Activated CD4-positive, alpha-beta memory T cell treated with anti-CD3 and anti-CD28 coated beads for 36 hours (primary cell): ENCODE measurements at regions not wholly inside any gene's neighbourhood (a gene's known extent, or its start where the extent isn't known, plus 50 kb on each side); places are given as distances from the start of the nearest gene placed in this dataset.
"Not testable (repeated sequence)": the region's sequence is repeated elsewhere in the genome, so short reads cannot be mapped to it uniquely, and the experiment has no call there.

Experiments
- CTCF ChIA-PET: fragments of 350-600 bp; sonication (Branson Sonifier 250); formaldehyde crosslinking; loops from one replicate; lab custom pipeline; 2021; ENCODE audit warnings: antibody characterized with exemption, inconsistent platforms; lab: Charles Lee
- POLR2A ChIA-PET: fragments of 350-600 bp; sonication (Branson Sonifier 250); formaldehyde crosslinking; loops from one replicate; lab custom pipeline; 2021; ENCODE audit warnings: antibody characterized with exemption; lab: Charles Lee
- DNase-seq: peaks from one replicate; pipeline ENCODE4 v3.0.0-alpha.2; 2020
- H3K27ac Mint-ChIP-seq: one replicate; pipeline ENCODE4 v1.8.0; 2021; ENCODE audit warnings: mixed read lengths
- H3K27me3 Mint-ChIP-seq: one replicate; pipeline ENCODE4 v1.8.0; 2021; ENCODE audit warnings: mixed read lengths
- H3K36me3 Mint-ChIP-seq: one replicate; pipeline ENCODE4 v1.8.0; 2021; ENCODE audit warnings: mixed read lengths
- H3K4me1 Mint-ChIP-seq: one replicate; pipeline ENCODE4 v1.8.0; 2021; ENCODE audit warnings: low read depth, mixed read lengths
- H3K4me3 Mint-ChIP-seq: one replicate; pipeline ENCODE4 v1.8.0; 2021; ENCODE audit warnings: mild to moderate bottlenecking, mixed read lengths
- H3K9me3 Mint-ChIP-seq: one replicate; pipeline ENCODE4 v1.8.0; 2021; ENCODE audit warnings: mixed read lengths
- intact Hi-C: fragments of 100-400 bp; cut with micrococcal nuclease; formaldehyde crosslinking; loops from one replicate; pipeline ENCODE4 v1.15.1; 2023

DNA sequence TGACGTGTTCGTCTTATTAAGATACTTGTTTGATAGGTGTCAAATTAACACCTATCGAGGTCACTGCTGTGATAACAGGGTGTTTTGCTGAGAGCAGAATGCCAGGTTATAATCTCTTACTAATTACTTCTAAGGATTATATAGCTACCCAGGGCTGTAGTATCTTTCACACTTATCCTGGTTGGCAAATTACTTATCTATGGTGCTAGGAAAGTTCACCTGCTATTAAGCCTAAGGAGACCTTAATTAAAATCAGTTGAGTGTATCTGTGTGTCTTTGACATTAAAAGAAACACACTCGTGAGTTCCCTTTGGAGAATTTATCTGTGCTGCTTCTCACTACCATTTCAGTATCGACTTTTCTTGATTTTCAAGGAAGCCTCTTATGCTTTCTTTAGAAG lies 301.6 kb upstream of the SLC16A7 start:
- ChIA-PET POLR2A (no interaction called here), CTCF (interaction anchor here (0.7 kb wide), 1 partner anchor 228 kb away, joined by 3 read pairs; no protein-coding TSS in a partner anchor)
- H3K4me3 Mint-ChIP-seq, result no peak overlapping the region
- H3K9me3 Mint-ChIP-seq, result no peaks in the 10 kb centered on the region
- intact Hi-C loops, result no loop called here
- no peaks in the 10 kb centered on the region for H3K36me3 Mint-ChIP-seq
- no peaks in the 10 kb centered on the region for H3K4me1 Mint-ChIP-seq
- DNase-seq, result no peak
- H3K27me3 Mint-ChIP-seq, result no peaks in the 10 kb centered on the region
- H3K27ac Mint-ChIP-seq, result no peak overlapping the region

DNA sequence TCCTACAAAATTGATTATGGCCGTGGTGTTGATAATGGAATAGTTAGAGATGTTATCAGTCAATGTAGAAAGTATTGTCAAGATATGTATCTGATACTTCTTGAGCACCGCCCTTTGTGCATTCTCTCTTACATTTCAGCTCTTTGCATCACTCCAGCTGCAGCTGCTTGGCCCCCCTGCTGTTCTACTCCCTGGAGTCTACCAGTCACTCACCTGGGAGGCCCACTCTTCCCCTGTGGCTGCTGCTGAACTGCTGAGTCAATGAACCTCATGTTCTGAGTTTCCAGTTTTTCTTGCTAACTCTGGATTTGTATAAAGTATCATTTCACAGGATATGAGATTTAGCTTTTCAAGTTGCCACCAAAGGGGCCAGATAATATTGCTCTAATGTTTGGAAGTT lies 312.8 kb upstream of the SLC16A7 start:
- intact Hi-C loops, result no loop called here
- POLR2A ChIA-PET, result no interaction called here

DNA sequence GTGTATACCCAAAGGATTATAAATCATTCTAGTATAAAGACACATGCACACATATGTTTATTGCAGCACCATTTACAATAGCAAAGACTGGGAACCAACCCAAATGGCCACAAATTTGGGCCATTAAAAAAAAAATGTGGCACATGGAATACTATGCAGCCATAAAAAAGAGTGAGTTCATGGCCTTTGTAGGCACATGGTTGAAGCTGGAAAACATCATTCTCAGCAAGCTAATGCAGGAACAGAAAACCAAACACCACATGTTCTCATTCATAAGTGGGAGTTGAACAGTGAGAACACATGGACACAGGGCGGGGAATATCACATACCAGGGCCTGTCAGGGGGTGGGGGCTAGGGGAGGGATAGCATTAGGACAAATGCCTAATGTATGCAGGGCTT lies 322.3 kb upstream of the SLC16A7 start:
- H3K9me3 Mint-ChIP-seq, result peaks cover 25% of the 10 kb centered on the region
- intact Hi-C loops, CTCF ChIA-PET, H3K27ac Mint-ChIP-seq, H3K36me3 Mint-ChIP-seq, H3K4me3 Mint-ChIP-seq, DNase-seq, POLR2A ChIA-PET, H3K27me3 Mint-ChIP-seq, H3K4me1 Mint-ChIP-seq: not testable (repeated sequence)

More for the DNA sequence above, 312.8 kb upstream of the SLC16A7 start:
- H3K9me3 Mint-ChIP-seq, result no peaks in the 10 kb centered on the region
- no peak for DNase-seq
- no peak overlapping the region for H3K4me3 Mint-ChIP-seq
- no peaks in the 10 kb centered on the region for H3K36me3 Mint-ChIP-seq
- H3K27ac Mint-ChIP-seq, result no peak overlapping the region
- CTCF ChIA-PET, result no interaction called here
- H3K4me1 Mint-ChIP-seq, result no peaks in the 10 kb centered on the region
- H3K27me3 Mint-ChIP-seq, result no peaks in the 10 kb centered on the region

DNA sequence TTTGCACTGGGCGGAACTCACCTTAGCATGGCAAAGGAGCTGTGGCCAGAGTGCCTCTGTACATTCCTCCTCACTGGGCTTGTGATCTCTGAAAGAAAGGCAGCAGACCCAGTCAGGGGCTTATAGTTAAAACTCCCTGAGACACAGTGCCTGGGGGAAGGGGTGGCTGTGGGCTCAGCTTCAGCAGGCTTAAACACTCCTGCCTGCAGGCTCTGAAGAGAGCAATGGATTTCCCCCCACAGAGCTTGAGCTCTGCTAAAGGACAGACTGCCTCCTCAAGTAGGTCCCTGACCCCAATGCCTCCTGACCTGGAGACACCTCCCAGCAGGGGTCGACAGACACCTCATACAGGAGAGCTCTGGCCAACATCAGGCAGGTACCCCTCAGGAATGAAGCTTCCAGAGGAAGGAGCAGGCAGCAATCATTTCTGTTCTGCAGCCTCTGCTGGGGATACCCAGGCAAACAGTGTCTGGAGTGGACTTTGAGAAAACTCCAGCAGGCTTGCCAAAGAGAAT lies 327.5 kb upstream of the SLC16A7 start:
- Mint-ChIP-seq H3K4me3 (no peak overlapping the region), H3K27me3 (no peaks in the 10 kb centered on the region), H3K9me3 (peaks cover 22% of the 10 kb centered on the region), H3K36me3 (no peaks in the 10 kb centered on the region), H3K4me1 (no peaks in the 10 kb centered on the region), H3K27ac (no peak overlapping the region)
- DNase-seq, result no peak
- ChIA-PET POLR2A (no interaction called here), CTCF (no interaction called here)
- intact Hi-C loops, result no loop called here

DNA sequence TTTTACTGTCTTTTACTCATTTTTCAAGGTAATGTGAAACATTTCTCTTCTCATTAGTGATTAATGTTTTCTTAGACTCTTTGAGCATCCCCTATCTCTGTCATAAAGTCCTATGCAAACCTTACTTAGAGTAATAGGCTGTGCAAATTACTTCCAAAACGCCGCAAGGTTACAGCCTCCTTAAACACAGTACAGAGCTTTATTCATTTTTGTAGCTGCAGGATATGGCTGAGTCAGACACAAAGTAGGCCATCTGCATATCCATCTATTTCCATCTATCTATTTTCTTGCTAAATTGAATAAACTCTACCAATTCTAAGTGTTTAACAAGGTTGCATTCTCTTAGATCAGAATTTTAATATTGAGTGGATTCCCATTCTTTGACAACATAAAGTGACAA lies 335.6 kb upstream of the SLC16A7 start:
- no peak overlapping the region for H3K27ac Mint-ChIP-seq
- intact Hi-C loops, result no loop called here
- CTCF ChIA-PET, result no interaction called here
- H3K27me3 Mint-ChIP-seq, result no peaks in the 10 kb centered on the region
- no peak overlapping the region for H3K4me3 Mint-ChIP-seq
- H3K36me3 Mint-ChIP-seq, result no peaks in the 10 kb centered on the region
- no peak for DNase-seq
- peaks cover 3% of the 10 kb centered on the region for H3K9me3 Mint-ChIP-seq
- no peaks in the 10 kb centered on the region for H3K4me1 Mint-ChIP-seq
- POLR2A ChIA-PET, result no interaction called here

DNA sequence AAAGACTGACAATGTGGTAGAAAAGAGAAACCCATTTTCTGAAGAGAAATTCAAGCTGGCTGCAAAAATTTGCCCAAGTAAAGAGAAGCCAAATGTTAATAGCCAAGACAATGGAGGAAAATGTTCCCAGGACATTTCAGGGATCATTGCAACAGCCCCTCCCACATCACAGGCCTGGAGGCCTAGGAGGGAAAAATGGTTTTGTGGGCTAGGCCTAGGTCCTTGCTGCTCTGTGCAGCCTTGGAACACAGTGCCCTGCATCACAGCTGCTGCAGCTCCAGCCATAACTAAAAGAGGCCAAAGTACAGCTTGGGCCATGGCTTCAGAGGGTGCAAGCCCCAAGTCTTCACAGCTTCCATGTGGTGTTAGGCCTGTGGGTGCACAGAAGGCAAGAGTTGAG lies 332.4 kb upstream of the LRIG3 start:
- Mint-ChIP-seq H3K4me1 (no peaks in the 10 kb centered on the region), H3K4me3 (no peak overlapping the region), H3K27me3 (no peaks in the 10 kb centered on the region), H3K27ac (no peak overlapping the region), H3K36me3 (no peaks in the 10 kb centered on the region), H3K9me3 (peaks cover 21% of the 10 kb centered on the region)
- intact Hi-C loops, result no loop called here
- POLR2A ChIA-PET, result no interaction called here
- DNase-seq, result no peak
- CTCF ChIA-PET, result no interaction called here

DNA sequence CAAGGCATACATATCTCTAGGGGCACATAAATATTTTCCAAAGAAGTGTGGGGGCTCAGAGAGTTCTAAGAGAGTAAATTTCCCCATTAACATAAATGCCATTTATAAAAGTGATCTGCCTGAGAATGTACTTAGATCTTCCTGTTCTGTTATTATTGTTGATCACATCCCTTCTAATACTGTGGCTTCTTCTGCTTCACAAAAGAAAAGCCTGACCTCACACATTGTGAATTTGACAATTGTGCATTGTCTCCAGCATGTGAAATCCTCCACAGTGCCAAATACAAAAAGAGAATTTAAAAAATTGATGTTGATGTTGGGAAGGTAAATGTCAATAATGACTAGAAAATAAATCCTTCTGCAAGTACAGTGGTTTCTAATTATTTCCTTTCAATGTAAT lies 330.5 kb upstream of the LRIG3 start:
- no peaks in the 10 kb centered on the region for H3K4me1 Mint-ChIP-seq
- POLR2A ChIA-PET, result interaction anchor here (0.6 kb wide), 1 partner anchor 618 kb away, joined by 3 read pairs; no protein-coding TSS in a partner anchor
- no peaks in the 10 kb centered on the region for H3K27me3 Mint-ChIP-seq
- H3K27ac Mint-ChIP-seq, result no peak overlapping the region
- intact Hi-C loops, result no loop called here
- H3K4me3 Mint-ChIP-seq, result no peak overlapping the region
- no peaks in the 10 kb centered on the region for H3K36me3 Mint-ChIP-seq
- H3K9me3 Mint-ChIP-seq, result peaks cover 17% of the 10 kb centered on the region
- no peak for DNase-seq
- CTCF ChIA-PET, result no interaction called here

DNA sequence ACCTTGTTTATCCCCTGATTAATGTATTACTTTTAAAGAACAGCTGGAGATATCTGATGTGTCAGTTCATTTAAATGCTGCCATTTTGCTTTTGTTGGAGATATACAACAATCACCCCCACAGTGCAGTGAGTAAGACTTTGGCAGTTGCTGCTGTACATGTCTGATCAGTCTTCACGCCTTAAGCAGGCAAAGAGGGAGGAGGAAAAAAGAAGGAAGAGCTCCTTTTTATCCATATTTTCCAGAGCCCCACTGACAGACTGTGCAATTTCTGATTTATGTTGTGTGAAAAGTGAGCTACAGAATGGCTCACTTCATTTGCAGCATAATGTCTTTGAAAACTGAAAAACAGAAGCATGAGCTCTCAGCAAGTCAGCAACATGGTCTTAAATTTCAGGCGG lies 319.7 kb upstream of the LRIG3 start:
- H3K27me3 Mint-ChIP-seq, result no peaks in the 10 kb centered on the region

DNA sequence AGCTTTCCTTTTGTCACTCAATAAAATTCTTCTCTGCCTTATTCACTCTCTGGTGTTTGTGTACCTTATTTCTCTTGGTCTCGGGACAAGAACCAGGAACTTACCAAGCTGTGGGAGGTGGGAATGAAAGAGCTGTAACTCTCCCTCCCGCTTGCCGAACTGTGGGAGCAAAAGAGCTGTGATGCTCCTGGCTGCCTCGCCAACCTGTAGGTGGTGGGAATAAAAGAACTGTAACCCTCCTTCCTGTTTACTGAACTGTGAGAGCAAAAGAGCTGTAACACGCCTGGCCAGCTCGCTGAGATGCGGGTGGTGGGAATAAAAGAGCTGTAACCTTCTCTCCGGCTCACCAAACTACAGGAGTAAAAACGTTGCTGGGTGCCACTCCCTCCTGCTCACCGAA lies 314.1 kb upstream of the LRIG3 start:
- no peaks in the 10 kb centered on the region for H3K36me3 Mint-ChIP-seq
- intact Hi-C loops, result no loop called here
- no peak overlapping the region for H3K27ac Mint-ChIP-seq
- H3K27me3 Mint-ChIP-seq, result no peaks in the 10 kb centered on the region
- no peaks in the 10 kb centered on the region for H3K4me1 Mint-ChIP-seq
- no peak overlapping the region for H3K4me3 Mint-ChIP-seq
- DNase-seq, result no peak
- POLR2A ChIA-PET, result no interaction called here
- no peaks in the 10 kb centered on the region for H3K9me3 Mint-ChIP-seq
- CTCF ChIA-PET, result no interaction called here

More for the DNA sequence above, 319.7 kb upstream of the LRIG3 start:
- Mint-ChIP-seq H3K27ac (no peak overlapping the region), H3K9me3 (peaks cover 3% of the 10 kb centered on the region), H3K36me3 (no peaks in the 10 kb centered on the region), H3K4me1 (no peaks in the 10 kb centered on the region), H3K4me3 (no peak overlapping the region)
- ChIA-PET POLR2A (no interaction called here), CTCF (no interaction called here)
- no peak for DNase-seq
- intact Hi-C loops, result no loop called here

DNA sequence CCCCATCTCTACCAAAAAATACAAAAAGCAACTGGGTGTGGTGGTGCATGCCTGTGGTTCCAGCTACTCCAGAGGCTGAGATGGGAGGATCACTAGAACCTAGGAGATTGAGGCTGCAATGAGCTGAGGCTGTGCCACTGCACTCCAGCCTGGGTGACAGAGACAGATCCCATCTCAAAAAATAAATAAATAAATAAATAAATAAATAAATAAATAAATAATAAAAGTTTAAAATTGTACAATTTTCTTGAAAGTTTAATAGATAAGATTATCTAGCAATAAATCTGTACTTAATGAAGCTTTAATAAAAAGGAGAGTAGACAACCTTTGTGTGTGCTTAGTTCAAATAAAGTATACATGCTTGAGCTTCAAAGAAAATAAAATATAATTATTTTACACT lies 310.0 kb upstream of the LRIG3 start:
- no peaks in the 10 kb centered on the region for H3K4me1 Mint-ChIP-seq
- intact Hi-C loops, result no loop called here
- no peak for DNase-seq
- no peaks in the 10 kb centered on the region for H3K27me3 Mint-ChIP-seq
- no peak overlapping the region for H3K27ac Mint-ChIP-seq
- POLR2A ChIA-PET, result no interaction called here
- CTCF ChIA-PET, result no interaction called here
- no peak overlapping the region for H3K4me3 Mint-ChIP-seq
- peaks cover 3% of the 10 kb centered on the region for H3K9me3 Mint-ChIP-seq
- no peaks in the 10 kb centered on the region for H3K36me3 Mint-ChIP-seq

DNA sequence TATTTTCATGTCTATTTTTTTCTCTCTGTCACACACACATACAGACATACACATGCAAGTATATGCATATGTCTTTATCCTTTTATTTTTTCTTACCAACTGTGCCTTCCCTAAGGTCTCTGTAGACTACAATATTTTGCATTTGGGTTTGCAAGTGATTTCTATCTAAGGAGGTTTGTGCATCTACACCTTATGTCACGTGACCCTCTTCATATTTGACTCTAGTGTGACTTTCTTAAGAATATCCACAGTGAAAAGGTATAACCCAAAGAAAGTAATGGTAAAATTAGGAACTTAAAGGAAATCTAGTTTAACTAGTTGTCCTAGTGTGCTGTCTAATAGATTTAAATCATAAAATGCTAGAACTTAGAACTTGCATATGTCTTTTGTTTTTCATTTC lies 298.8 kb upstream of the LRIG3 start:
- Mint-ChIP-seq H3K9me3 (peaks cover 3% of the 10 kb centered on the region), H3K27ac (no peak overlapping the region), H3K4me3 (no peak overlapping the region), H3K27me3 (no peaks in the 10 kb centered on the region), H3K36me3 (no peaks in the 10 kb centered on the region), H3K4me1 (no peaks in the 10 kb centered on the region)
- ChIA-PET POLR2A (no interaction called here), CTCF (no interaction called here)
- DNase-seq, result no peak
- intact Hi-C loops, result no loop called here

DNA sequence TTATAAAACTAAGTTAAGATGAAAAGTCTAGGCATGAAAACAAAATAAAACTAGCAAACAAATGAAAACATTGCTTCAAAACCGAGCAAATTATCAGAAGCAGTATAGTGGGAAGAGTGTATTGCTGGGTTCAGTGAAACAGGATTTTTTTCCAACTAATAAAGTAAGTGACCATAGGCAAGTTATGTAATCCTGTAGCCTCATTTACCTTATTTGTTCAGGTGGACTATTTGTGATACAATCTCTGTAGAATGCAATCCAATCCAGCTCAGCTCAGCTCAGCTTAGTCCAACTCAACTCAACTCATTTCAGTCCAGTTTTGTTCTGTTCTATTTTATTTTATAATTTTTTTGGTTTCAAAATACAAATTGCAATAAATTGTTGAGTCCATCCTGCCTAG lies 276.7 kb upstream of the LRIG3 start:
- intact Hi-C loops, result no loop called here
- no peak overlapping the region for H3K27ac Mint-ChIP-seq

DNA sequence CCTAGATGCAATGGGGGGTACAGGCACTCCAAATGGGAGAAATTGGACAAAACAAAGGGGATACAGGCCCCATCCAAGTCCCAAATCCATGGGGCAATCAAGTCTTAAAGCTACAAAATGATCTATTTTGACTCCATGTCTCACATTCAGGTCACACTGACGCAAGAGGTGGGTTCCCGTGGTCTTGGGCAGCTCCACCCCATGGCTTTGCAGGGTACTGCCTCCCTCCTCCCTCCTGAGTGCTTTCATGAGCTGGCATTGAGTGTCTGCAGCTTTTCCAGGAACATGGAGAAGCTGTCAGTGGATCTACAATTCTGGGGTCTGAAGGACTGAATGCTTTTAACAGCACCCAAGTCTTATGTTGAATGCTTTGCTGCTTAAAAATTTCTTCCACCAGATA lies 274.5 kb upstream of the LRIG3 start:
- no peak for DNase-seq
- Mint-ChIP-seq H3K27me3 (no peaks in the 10 kb centered on the region), H3K36me3 (no peaks in the 10 kb centered on the region), H3K4me3 (no peak overlapping the region), H3K9me3 (no peaks in the 10 kb centered on the region), H3K27ac (no peak overlapping the region), H3K4me1 (no peaks in the 10 kb centered on the region)
- CTCF ChIA-PET, result interaction anchor here (0.6 kb wide), 1 partner anchor 1709 kb away, joined by 3 read pairs; no protein-coding TSS in a partner anchor
- intact Hi-C loops, result no loop called here
- POLR2A ChIA-PET, result no interaction called here

More for the DNA sequence above, 276.7 kb upstream of the LRIG3 start:
- Mint-ChIP-seq H3K36me3 (no peaks in the 10 kb centered on the region), H3K9me3 (no peaks in the 10 kb centered on the region), H3K4me1 (no peaks in the 10 kb centered on the region), H3K4me3 (no peak overlapping the region), H3K27me3 (no peaks in the 10 kb centered on the region)
- POLR2A ChIA-PET, result no interaction called here
- no peak for DNase-seq
- CTCF ChIA-PET, result no interaction called here
